H54 (cell line): ENCODE measurements at regions not wholly inside any gene's neighbourhood (a gene's known extent, or its start where the extent isn't known, plus 50 kb on each side); places are given as distances from the start of the nearest gene placed in this dataset.
"Not testable (repeated sequence)": the region's sequence is repeated elsewhere in the genome, so short reads cannot be mapped to it uniquely, and the experiment has no call there.

Experiments
- DNase-seq: peaks from one replicate; pipeline ENCODE4 v3.0.0; 2011; ENCODE audit warnings: low spot score, mixed read lengths; ENCODE audit not compliant: insufficient read length
- FAIRE-seq: peaks from 3 replicates; lab custom pipeline; 2011; peaks lifted over from hg19 to GRCh38; lab: Jason Lieb, UNC
- POLR2A ChIP-seq: IDR thresholded peaks from 2 replicates; pipeline ENCODE4 v1.6.1; 2011; ENCODE audit warnings: low read depth, mild to moderate bottlenecking, low read length

DNA sequence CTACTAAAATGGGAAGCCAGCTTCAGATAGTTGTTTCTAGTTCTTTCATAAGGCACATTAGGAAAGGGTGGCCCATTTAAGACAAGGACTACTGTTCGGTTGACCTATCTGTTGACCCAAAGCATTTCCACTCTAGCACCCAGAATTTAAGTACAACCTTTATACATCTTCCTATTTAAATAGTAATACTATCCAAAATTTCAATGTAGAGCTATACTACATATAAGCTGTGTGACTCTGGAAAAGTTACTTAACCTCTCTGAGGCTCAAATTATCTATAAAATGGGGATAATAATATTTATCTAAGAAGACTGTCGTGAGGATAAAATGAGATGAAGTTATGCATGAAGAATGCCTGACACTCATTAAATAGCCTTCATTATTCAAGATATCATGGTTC, 82.0 kb upstream of the TMEM164 start:
- FAIRE-seq: no peak

GRCh38 chrX:109922190-109922589, 80.7 kb upstream of the TMEM164 start:
- DNase-seq (no peak), FAIRE-seq (no peak)
- TF ChIP-seq POLR2A: no peak

More for the DNA sequence above, 82.0 kb upstream of the TMEM164 start:
- DNase-seq: no peak
- TF ChIP-seq POLR2A: no peak

- not testable (repeated sequence) for DNase-seq, FAIRE-seq
Observed at GRCh38 chrX:109925003-109925402, 77.9 kb upstream of the TMEM164 start.

GRCh38 chrX:109925656-109926055, 77.3 kb upstream of the TMEM164 start:
- no peak for FAIRE-seq
- no peak for DNase-seq
- TF ChIP-seq POLR2A: no peak

GRCh38 chrX:109926118-109926517, 76.8 kb upstream of the TMEM164 start:
- no peak for FAIRE-seq
- DNase-seq: no peak
- TF ChIP-seq POLR2A: no peak

DNA sequence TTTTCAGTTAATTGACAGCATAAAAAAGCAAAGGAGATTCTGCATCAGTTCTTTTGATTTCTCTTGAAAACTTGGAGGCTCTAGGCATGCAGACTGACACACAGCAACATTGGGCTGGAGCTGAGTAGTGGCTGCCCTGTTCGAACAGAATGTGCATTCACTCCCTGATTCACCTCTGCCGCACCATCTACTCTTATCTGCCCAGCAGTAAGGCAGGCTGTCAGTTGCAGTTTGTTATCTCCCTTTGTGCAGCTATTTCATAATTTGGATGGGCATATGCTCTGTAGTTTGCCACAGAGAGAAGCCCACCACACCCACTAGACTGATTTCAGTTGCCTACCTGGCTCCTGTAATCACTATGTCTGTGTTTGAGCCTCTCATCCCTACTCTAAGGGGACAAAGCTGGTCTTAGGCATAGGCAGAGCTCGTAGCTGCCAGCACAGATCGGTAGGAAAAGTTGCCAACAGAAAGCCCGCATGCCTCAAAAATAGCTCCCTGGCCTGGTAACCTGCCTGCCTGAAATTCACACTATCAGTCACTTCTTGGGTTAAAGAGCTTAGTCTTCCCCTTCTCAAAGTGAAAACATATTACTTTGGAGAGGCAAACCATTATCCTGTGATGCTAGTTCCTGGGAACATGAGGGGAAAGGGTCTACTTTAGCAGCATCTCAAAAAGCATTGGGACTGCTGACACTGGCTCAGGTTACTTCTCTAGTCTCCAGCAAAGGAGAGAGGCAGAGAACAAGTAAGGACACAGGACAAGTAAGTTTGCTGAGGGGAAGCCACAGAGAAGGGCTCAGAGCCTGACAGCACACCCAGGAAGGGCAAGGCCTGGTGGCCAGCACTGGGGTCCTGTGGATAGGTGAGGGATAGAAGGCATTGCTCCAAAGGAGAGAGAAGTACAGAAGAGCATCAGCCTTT, 75.9 kb upstream of the TMEM164 start:
- DNase-seq (no peak), FAIRE-seq (no peak)
- no peak for TF ChIP-seq POLR2A

GRCh38 chrX:109927663-109928273, 75.1 kb upstream of the TMEM164 start:
- TF ChIP-seq POLR2A: no peak
- DNase-seq: no peak
- FAIRE-seq: no peak

DNA sequence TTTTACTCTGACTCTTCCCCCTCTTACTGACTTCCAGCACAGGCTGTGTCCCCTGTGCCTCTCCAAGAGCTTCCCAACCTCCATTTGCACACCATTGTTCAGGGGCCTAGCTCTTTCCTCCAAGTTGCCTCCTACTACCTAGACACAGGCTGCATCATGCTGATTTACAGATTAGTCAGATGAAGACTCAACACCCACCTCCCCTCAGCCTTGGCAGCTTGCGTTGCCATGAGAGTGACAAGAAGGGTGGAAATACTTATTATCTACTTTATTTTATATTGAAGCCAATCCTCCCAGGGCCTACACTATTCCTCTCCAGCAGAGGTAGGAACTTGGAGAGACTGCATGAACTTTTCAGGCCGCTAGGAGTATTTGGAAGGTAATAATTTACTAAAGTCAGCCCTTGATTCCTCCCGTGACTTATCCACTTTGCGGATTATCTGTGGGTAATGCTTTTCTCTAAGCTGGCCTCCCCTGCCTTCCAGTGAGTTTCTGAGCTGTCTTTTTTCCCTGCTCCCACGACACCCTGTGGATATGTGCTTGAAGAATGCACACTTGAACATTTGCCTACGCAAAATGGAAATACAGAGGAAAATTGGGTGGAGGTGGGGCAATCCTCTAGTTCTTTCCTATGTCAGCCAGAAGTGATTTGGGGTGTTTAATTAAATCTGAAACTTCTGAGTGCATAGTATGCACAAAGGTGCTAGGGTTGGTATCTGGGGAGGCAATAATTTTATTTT, 74.1 kb upstream of the TMEM164 start:
- DNase-seq: no peak
- no peak for TF ChIP-seq POLR2A
- no peak for FAIRE-seq

DNA sequence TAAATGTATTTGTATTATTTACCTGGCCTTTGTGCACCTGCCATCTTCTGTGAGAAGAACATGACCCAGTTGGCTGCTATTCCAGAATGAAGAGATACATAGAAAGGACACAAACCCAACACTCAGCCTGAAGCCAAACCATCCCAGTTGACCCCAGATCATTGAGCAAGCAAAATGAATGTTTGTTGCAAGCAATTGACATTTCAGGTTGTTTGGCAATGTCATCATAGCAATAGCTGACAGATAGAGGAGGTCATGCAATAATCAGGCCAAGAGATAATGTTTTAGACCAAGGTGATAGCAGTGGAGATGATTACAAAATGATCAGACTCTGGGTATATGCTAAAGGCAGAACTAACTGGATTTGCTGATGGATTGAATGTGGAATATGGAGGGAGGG, 71.2 kb upstream of the TMEM164 start:
- no peak for FAIRE-seq
- no peak for DNase-seq
- TF ChIP-seq POLR2A: no peak

DNA sequence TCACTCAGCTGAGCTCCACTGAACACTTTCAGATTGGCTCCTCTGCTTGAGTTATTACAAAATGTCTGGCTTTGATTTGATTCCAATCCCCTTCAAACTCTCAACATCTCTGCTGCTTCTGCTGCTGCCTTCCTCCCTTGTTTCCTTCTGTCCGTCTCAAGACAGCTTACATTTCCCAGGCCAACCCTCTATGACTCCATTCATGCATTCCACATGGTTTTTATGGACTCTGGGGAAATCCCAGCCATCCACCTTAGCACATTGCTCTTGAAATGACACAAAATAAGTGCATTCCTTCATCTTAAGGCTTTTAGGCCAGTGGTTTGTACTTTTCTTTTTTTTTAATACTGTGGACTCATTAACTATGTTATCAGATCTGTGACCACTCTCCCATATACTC, 68.5 kb upstream of the TMEM164 start:
- FAIRE-seq (no peak), DNase-seq (no peak)
- no peak for TF ChIP-seq POLR2A

- FAIRE-seq (no peak), DNase-seq (no peak)
- no peak for TF ChIP-seq POLR2A
Observed at GRCh38 chrX:109934935-109935334, 68.0 kb upstream of the TMEM164 start.

DNA sequence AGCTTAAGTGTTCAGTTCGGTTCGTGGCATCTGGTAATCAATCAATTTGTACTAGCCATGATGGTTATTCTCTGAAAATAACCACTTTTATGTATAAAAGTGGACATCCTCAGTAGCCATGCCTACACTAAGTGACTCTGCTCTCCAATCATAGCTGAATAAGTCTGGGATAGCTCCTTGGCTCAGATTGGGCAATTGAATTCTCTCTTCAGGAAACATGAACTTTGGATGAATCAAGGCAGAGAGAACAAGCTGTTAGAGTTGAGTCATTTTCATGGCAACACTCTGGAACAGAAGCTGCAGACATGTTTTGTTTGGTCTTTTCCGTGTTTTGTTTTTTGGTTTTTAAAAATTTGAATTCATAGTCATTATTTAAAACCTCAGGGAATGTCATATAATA, 66.8 kb upstream of the TMEM164 start:
- FAIRE-seq: no peak
- no peak for DNase-seq
- no peak for TF ChIP-seq POLR2A

GRCh38 chrX:109936598-109936997, 66.3 kb upstream of the TMEM164 start:
- TF ChIP-seq POLR2A: no peak
- FAIRE-seq (no peak), DNase-seq (no peak)

DNA sequence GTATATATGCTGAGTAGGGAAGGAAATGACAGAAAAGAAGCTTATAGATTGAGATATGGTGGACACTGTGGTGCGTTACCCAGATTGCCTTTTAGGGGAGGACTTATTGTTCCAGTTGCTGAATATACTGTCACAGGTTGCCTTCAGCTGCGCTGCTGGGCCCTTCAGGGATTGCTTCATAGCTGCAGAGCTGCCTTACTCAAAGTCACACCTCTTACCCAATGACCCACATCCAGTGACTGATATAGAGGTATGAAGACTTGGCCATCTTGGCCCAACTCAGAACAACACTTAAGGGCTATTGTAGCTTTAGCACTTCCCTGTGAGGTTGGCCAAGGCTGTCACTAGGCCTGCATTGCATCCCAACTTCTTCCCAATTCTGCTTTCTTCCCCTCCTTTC, 63.4 kb upstream of the TMEM164 start:
- FAIRE-seq (no peak), DNase-seq (no peak)
- TF ChIP-seq POLR2A: no peak
